Mucosa of rectum (tissue), 2 donors: ENCODE measurements at regions not wholly inside any gene's neighbourhood (a gene's known extent, or its start where the extent isn't known, plus 50 kb on each side); places are given as distances from the start of the nearest gene placed in this dataset.

ENCODE experiments used
- H3K27ac ChIP-seq, 2 donors: one replicate each; pipeline ENCODE4 v1.7.0; 2013; ENCODE audit warnings: inconsistent platforms in 2 of 2, low read depth in 2 of 2, low read length in 2 of 2
- H3K27me3 ChIP-seq, 2 donors: one replicate each; pipeline ENCODE4 v1.7.0; 2013; ENCODE audit warnings: low read length in 2 of 2; ENCODE audit not compliant: control insufficient read depth in 2 of 2, insufficient read depth in 2 of 2
- H3K36me3 ChIP-seq, 2 donors: one replicate each; pipeline ENCODE4 v1.7.0; 2013; ENCODE audit warnings: low read length in 2 of 2; ENCODE audit not compliant: control insufficient read depth in 2 of 2, insufficient read depth in 2 of 2
- H3K4me1 ChIP-seq, 2 donors: one replicate each; pipeline ENCODE4 v1.7.0; 2013; ENCODE audit warnings: low read length in 2 of 2, mild to moderate bottlenecking in 1 of 2; ENCODE audit not compliant: control insufficient read depth in 2 of 2, insufficient read depth in 2 of 2
- H3K4me3 ChIP-seq, 2 donors: one replicate each; pipeline ENCODE4 v1.7.0; 2013; ENCODE audit warnings: low read length in 2 of 2
- H3K9ac ChIP-seq, 2 donors: one replicate each; pipeline ENCODE4 v1.7.0; 2013; ENCODE audit warnings: low read length in 2 of 2, low read depth in 1 of 2, mild to moderate bottlenecking in 1 of 2
- H3K9me3 ChIP-seq, 2 donors: one replicate each; pipeline ENCODE4 v1.7.0; 2013; ENCODE audit warnings: low read length in 2 of 2; ENCODE audit not compliant: control insufficient read depth in 2 of 2
- donor health status: healthy.
- donor health status: Normal muscosa, but diverticular disease.

DNA sequence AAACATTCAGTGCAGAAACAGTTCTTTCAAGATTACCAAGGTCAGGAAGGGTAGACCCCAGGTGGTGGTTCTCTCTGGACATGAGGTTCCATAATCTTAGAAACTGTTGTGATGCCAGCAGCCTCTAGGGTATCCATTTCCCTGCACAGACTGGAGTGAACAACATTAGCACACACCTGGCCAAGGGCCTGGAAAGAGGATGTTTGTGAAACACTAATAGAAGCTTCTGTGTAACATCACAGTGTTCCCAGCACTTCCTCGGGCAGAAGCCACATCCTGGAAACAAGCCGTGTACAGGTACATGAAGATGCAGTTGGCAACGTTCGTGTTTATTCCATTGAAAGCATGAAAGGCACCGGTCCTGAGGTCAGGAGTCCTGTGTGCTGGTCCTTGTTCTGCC lies 598.2 kb upstream of the KLF4 start:
- H3K9ac ChIP-seq: no peak overlapping the region
- no peaks in the 10 kb centered on the region for H3K4me1 ChIP-seq
- no peaks in the 10 kb centered on the region for H3K9me3 ChIP-seq
- no peaks in the 10 kb centered on the region for H3K36me3 ChIP-seq
- H3K27me3 ChIP-seq: no peaks in the 10 kb centered on the region
- no peak overlapping the region for H3K4me3 ChIP-seq
- no peak overlapping the region for H3K27ac ChIP-seq

DNA sequence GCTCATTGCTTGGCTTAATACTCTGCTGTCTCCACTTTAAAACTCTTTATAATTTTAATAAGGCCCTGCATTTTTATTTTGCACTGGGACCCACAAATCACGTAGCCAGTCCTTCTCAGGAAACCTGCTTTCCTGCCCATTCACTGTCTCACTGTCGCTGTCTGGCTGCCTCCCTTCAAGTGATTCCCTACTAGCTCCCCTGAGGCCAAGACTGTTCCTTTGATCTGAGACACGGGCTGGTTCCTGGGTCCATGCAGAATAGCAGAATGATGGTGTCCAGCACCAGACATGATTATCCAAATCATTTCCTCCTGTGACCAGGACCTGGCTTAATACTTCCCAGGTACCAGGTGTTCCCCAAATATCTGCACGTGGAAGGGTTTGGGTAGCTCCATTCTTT lies 597.1 kb upstream of the KLF4 start:
- Histone ChIP-seq H3K27ac (no peak overlapping the region), H3K27me3 (no peaks in the 10 kb centered on the region), H3K9ac (no peak overlapping the region), H3K4me1 (no peaks in the 10 kb centered on the region), H3K9me3 (no peaks in the 10 kb centered on the region), H3K36me3 (no peaks in the 10 kb centered on the region), H3K4me3 (no peak overlapping the region)

DNA sequence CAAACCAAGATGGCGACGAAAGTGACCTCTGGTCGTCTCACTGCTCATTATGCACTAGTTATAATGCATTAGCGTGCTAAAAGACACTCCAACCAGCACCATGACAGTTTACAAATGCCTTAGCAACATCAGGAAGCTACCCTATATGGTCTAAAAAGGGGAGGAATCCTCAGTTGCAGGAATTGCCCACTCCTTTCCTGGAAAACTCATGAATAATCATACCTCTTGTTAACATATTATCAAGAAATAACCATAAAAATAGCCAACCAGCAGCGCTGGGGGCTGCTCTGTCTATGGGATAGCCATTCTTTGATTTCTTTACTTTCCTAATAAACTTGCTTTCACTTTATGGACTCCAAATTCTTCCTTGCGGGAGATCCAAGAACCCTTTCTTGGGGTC lies 595.7 kb upstream of the KLF4 start:
- Histone ChIP-seq H3K27ac (no peak overlapping the region), H3K9ac (no peak overlapping the region), H3K4me3 (no peak overlapping the region), H3K36me3 (no peaks in the 10 kb centered on the region), H3K9me3 (no peaks in the 10 kb centered on the region), H3K4me1 (no peaks in the 10 kb centered on the region), H3K27me3 (no peaks in the 10 kb centered on the region)

DNA sequence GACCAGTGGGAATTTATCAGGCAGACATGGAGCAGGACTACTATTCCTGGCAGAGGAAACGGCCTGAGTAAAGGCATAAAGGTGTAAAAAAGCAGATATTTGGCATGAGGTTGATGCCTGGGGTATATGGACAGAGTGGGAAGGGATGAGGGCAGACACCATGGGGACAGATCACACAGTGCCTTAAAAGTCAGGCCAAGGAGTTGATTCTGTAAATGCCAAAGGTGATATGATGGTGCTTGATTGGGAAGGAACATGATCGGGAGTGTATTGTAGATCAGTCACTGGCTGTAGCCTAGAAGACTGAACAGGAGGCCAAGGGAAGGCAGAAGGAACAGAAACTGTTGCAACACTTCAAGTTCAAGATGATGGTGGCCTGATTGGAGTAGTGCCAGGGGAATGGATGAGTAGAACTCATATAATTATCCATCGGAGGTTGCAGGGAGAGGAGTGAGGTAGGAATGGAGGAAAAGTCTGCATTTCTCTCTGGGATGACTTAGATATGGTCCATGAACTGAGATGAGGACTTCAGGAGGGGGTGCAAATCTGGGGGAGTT lies 594.3 kb upstream of the KLF4 start:
- Histone ChIP-seq H3K4me1 (no peaks in the 10 kb centered on the region), H3K36me3 (no peaks in the 10 kb centered on the region), H3K27ac (no peak overlapping the region), H3K9ac (no peak overlapping the region), H3K27me3 (no peaks in the 10 kb centered on the region), H3K4me3 (no peak overlapping the region), H3K9me3 (no peaks in the 10 kb centered on the region)

DNA sequence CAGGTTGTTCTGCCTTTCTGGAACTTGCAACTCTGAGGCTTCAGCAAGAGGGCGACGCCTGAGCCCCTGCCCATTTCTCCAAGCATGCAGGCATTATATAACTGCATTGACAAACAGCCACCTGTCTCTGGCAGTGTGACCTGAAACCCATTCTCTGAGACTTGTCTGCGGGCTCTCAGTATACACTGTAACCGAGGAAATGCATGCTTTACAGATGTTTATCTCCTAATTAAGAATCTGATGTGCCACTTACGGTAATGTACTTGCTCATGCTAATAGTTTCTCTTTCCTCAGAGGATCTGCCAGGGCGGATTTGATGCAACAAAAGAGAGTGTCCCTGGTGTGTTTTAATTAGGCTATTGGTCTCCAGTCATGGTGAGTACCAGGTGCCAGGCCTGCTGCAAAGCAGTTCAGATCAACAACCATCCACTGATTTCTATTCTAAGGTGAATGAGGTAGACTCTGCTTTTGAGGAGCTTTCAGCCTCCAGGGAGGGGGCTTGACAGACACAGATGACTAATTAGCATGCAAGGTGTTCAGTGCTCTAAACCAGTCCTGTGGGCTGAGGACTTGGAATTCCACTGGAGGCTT lies 593.7 kb upstream of the KLF4 start:
- Histone ChIP-seq H3K9me3 (no peaks in the 10 kb centered on the region), H3K36me3 (no peaks in the 10 kb centered on the region), H3K27me3 (no peaks in the 10 kb centered on the region), H3K4me1 (no peaks in the 10 kb centered on the region), H3K4me3 (no peak overlapping the region), H3K27ac (no peak overlapping the region), H3K9ac (no peak overlapping the region)

DNA sequence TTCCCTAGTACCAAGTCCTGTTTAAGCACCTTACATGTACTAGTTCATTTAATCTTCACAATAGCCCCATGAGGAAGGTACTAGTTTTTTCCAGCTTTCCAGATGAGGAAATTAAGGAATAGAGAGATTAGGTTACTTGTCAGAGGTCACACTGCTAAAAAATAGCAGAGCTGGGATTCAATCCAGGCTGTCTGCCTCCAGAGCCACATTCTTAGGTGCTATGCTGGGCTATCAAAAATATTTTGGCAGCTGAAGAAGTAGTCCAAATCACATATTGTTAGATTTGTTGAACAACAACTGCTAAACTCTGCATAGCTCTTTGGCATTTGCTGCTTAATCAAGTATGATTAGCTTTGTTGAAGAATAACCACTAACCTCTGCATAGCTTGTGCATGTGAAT lies 591.5 kb upstream of the KLF4 start:
- Histone ChIP-seq H3K4me3 (no peak overlapping the region), H3K27ac (no peak overlapping the region), H3K4me1 (no peaks in the 10 kb centered on the region), H3K9me3 (no peaks in the 10 kb centered on the region), H3K9ac (no peak overlapping the region), H3K36me3 (no peaks in the 10 kb centered on the region), H3K27me3 (no peaks in the 10 kb centered on the region)

DNA sequence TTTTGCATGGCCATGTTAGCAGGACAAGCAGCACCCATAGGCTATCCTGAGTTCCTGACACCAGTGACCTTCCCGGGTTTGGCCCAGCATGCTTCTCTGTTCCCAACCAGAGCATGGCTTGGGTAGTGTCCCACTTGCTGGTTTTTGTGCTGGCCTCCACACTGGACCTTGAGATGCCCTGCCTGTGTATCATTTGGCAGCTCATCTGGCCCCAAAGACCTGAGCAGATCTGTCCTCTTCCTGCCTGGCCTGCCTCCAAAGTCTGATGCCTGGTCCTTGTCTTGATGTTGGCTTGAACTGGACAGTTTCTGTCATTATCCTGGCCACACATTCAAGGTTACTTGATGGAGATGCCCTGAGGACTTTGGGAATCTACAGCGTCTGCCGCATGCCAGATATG lies 590.7 kb upstream of the KLF4 start:
- Histone ChIP-seq H3K36me3 (no peaks in the 10 kb centered on the region), H3K9me3 (no peaks in the 10 kb centered on the region), H3K9ac (no peak overlapping the region), H3K27ac (no peak overlapping the region), H3K4me3 (no peak overlapping the region), H3K27me3 (no peaks in the 10 kb centered on the region), H3K4me1 (no peaks in the 10 kb centered on the region)

DNA sequence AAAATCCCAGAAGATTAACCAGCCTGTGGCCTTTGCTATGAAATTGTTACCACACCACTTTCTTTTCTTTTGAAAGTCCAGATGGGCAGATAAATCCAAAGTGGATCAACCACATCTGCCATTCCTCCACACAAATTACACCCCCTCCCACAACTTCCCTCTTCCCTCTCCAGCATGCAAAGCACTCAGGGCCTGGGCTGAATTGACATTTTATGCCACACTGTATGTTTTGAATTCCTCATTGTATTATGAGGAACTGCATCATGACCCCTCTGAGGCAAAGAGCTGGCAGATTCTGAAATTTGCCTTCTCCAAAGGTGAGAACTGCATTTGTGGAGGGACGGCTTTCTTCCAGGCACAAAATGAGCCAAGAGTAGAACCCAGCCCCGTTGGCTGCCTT lies 589.2 kb upstream of the KLF4 start:
- Histone ChIP-seq H3K4me1 (no peaks in the 10 kb centered on the region), H3K27ac (no peak overlapping the region), H3K9me3 (no peaks in the 10 kb centered on the region), H3K27me3 (no peaks in the 10 kb centered on the region), H3K36me3 (no peaks in the 10 kb centered on the region), H3K9ac (no peak overlapping the region), H3K4me3 (no peak overlapping the region)

DNA sequence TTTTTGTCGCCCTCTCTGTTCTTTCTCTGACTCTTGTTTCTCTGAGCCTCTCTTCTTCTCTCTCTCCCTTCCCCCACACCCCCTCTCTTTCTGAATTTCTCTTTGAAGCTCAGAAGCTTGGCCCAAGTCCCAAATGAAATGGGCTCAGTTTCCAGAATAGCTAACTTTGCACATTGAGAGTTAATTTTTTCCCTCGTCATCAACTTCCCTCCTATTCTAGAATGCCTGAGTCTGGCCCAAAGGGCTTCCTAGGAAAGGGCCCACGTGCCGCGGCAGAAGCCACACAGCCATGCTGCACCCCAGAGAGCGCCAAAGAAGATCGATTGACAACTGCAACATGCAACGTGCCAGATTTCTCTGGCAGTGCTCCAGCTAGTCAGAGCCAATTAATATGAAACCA lies 588.8 kb upstream of the KLF4 start:
- Histone ChIP-seq H3K4me1 (no peaks in the 10 kb centered on the region), H3K9me3 (no peaks in the 10 kb centered on the region), H3K9ac (no peak overlapping the region), H3K4me3 (no peak overlapping the region), H3K36me3 (no peaks in the 10 kb centered on the region), H3K27me3 (no peaks in the 10 kb centered on the region), H3K27ac (no peak overlapping the region)

DNA sequence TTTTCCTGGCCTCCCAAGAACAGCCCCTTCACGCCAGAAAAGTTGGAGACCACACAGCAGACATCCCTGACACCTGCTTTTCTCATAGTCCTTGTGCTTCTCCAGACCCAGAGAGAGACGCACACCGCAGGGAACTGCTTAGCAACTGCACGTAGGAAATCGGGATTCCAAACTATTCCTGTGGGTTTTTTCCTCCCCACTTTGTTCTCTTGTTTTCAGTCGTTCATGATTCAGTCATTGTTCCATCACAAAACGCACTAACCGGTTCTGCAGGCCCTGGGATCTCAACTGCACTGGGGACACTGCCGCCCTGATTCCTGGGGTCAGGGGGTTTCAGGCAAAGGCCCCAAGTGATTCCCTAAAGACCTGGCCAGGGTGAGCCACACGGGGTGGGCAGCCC lies 588.0 kb upstream of the KLF4 start:
- H3K27me3 ChIP-seq: no peaks in the 10 kb centered on the region
- no peaks in the 10 kb centered on the region for H3K36me3 ChIP-seq
- no peak overlapping the region for H3K4me3 ChIP-seq
- no peak overlapping the region for H3K9ac ChIP-seq
- no peaks in the 10 kb centered on the region for H3K4me1 ChIP-seq
- H3K9me3 ChIP-seq: no peaks in the 10 kb centered on the region
- H3K27ac ChIP-seq: no peak overlapping the region

DNA sequence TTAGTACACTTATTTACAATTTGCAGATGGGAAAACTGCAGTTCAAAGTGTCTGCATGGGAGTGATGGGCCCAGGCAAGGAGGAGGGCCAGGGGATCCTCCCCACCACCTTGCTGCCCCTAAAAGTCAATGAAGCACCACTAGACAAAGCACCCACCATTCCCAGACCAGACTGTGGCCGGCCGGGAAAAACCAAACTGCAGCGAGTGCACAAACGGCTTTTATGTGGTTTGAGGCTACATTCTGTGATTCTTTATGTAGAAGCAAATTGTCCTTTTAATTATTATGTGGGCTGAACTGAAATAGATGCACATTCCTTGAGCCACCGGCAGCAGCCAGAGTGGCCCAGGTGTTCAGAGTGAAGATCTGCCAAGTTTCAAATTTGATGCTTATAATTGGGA lies 585.3 kb upstream of the KLF4 start:
- no peak overlapping the region for H3K4me3 ChIP-seq
- no peak overlapping the region for H3K27ac ChIP-seq
- H3K9ac ChIP-seq: no peak overlapping the region
- no peaks in the 10 kb centered on the region for H3K9me3 ChIP-seq
- H3K36me3 ChIP-seq: no peaks in the 10 kb centered on the region
- H3K4me1 ChIP-seq: no peaks in the 10 kb centered on the region
- H3K27me3 ChIP-seq: no peaks in the 10 kb centered on the region
